Neuronal stem cell (in vitro differentiated cells): ENCODE measurements at regions not wholly inside any gene's neighbourhood (a gene's known extent, or its start where the extent isn't known, plus 50 kb on each side); places are given as distances from the start of the nearest gene placed in this dataset.

Source experiments
- DNase-seq: peaks from one replicate; pipeline ENCODE4 v3.0.0-alpha.2; 2013; ENCODE audit warnings: low spot score
- H2AFZ ChIP-seq: one replicate; pipeline ENCODE4 v1.6.1; 2013; ENCODE audit warnings: mild to moderate bottlenecking, low read length, inconsistent platforms
- H2AK5ac ChIP-seq: 2 replicates; pipeline ENCODE4 v1.6.1; 2013; ENCODE audit warnings: low read depth, mild to moderate bottlenecking, inconsistent platforms, low read length, moderate library complexity, mixed read lengths
- H2BK120ac ChIP-seq: 2 replicates; pipeline ENCODE4 v1.6.1; 2013; ENCODE audit warnings: low read depth, mild to moderate bottlenecking, inconsistent platforms, low read length, moderate library complexity, mixed read lengths
- H2BK12ac ChIP-seq: one replicate; pipeline ENCODE4 v1.6.1; 2013; ENCODE audit warnings: low read length, inconsistent platforms
- H2BK15ac ChIP-seq: 2 replicates; pipeline ENCODE4 v1.6.1; 2013; ENCODE audit warnings: mild to moderate bottlenecking, low read length, inconsistent platforms, mixed read lengths
- H2BK5ac ChIP-seq: one replicate; pipeline ENCODE4 v1.6.1; 2013; ENCODE audit warnings: inconsistent platforms, mild to moderate bottlenecking, low read length, moderate library complexity
- H3K14ac ChIP-seq: one replicate; pipeline ENCODE4 v1.6.1; 2013; ENCODE audit warnings: low read length, inconsistent platforms
- H3K18ac ChIP-seq: 2 replicates; pipeline ENCODE4 v1.6.1; 2013; ENCODE audit warnings: low read length, inconsistent platforms
- H3K23ac ChIP-seq: 2 replicates; pipeline ENCODE4 v1.6.1; 2013; ENCODE audit warnings: low read depth, mild to moderate bottlenecking, mixed read lengths, low read length, inconsistent platforms; ENCODE audit not compliant: poor library complexity
- H3K27ac ChIP-seq: replicated peaks from 3 replicates; pipeline ENCODE4 v1.5.1; 2013; ENCODE audit warnings: low read length, inconsistent platforms
- H3K27me3 ChIP-seq, 3 experiments: 2 replicates each; pipeline ENCODE4 v1.6.1; 2013; ENCODE audit warnings: low read length in 3 of 3, mild to moderate bottlenecking in 2 of 3, inconsistent platforms in 1 of 3, low read depth in 1 of 3, mixed read lengths in 1 of 3, moderate library complexity in 1 of 3; ENCODE audit not compliant: control insufficient read depth in 3 of 3, insufficient read depth in 3 of 3
- H3K36me3 ChIP-seq, 2 donors: replicated peaks in 1 of 2; 2 replicates each; pipeline ENCODE4 v1.6.1; 2013; ENCODE audit warnings: low read length in 2 of 2; ENCODE audit not compliant: control insufficient read depth in 2 of 2, insufficient read depth in 2 of 2
- H3K4ac ChIP-seq: 2 replicates; pipeline ENCODE4 v1.6.1; 2013; ENCODE audit warnings: inconsistent platforms, mild to moderate bottlenecking, low read length, moderate library complexity
- H3K4me1 ChIP-seq, 2 donors: 1 replicate in 1 of 2; 2 replicates in 1 of 2; pipeline ENCODE4 v1.6.1; 2013; ENCODE audit warnings: low read length in 2 of 2, low read depth in 1 of 2; ENCODE audit not compliant: control insufficient read depth in 2 of 2, insufficient read depth in 1 of 2
- H3K4me2 ChIP-seq: one replicate; pipeline ENCODE4 v1.6.1; 2013; ENCODE audit warnings: mild to moderate bottlenecking, low read length, inconsistent platforms; ENCODE audit not compliant: insufficient read depth, poor library complexity, severe bottlenecking
- H3K4me3 ChIP-seq, 2 donors: 2 replicates each; pipeline ENCODE4 v1.5.1; 2013; ENCODE audit warnings: low read length in 2 of 2, mild to moderate bottlenecking in 2 of 2, inconsistent platforms in 1 of 2, moderate library complexity in 1 of 2
- H3K79me1 ChIP-seq: one replicate; pipeline ENCODE4 v1.6.1; 2013; ENCODE audit warnings: low read depth, mild to moderate bottlenecking, inconsistent platforms, low read length, moderate library complexity
- H3K9ac ChIP-seq: one replicate; pipeline ENCODE4 v1.6.1; 2013; ENCODE audit warnings: mild to moderate bottlenecking, low read depth, low read length, inconsistent platforms; ENCODE audit not compliant: poor library complexity
- H3K9me3 ChIP-seq, 2 donors: replicated peaks in 1 of 2; 2 replicates each; pipeline versions ENCODE3 to v1.6.1; 2013; ENCODE audit warnings: low read length in 2 of 2, mild to moderate bottlenecking in 2 of 2, inconsistent platforms in 1 of 2, low read depth in 1 of 2, mixed read lengths in 1 of 2, moderate library complexity in 1 of 2; ENCODE audit not compliant: control insufficient read depth in 2 of 2, insufficient read depth in 1 of 2
- H4K8ac ChIP-seq: one replicate; pipeline ENCODE4 v1.6.1; 2013; ENCODE audit warnings: low read depth, mild to moderate bottlenecking, inconsistent platforms, low read length, moderate library complexity
- H4K91ac ChIP-seq: one replicate; pipeline ENCODE4 v1.6.1; 2013; ENCODE audit warnings: low read length, low read depth, mild to moderate bottlenecking, inconsistent platforms; ENCODE audit not compliant: poor library complexity
- WGBS, 2 donors: extraction: QIAGEN DNeasy Blood & Tissue Kit; methylation state at CpG; one replicate each; pipeline ENCODE4 v1.1.7; 2013; ENCODE audit warnings: missing lambda C conversion rate in 2 of 2, mixed read lengths in 1 of 2; ENCODE audit not compliant: insufficient read length in 2 of 2, insufficient replicate concordance in 1 of 2; ENCODE audit errors: extremely low coverage in 2 of 2; 5-methylcytosine and 5-hydroxymethylcytosine counted together

DNA sequence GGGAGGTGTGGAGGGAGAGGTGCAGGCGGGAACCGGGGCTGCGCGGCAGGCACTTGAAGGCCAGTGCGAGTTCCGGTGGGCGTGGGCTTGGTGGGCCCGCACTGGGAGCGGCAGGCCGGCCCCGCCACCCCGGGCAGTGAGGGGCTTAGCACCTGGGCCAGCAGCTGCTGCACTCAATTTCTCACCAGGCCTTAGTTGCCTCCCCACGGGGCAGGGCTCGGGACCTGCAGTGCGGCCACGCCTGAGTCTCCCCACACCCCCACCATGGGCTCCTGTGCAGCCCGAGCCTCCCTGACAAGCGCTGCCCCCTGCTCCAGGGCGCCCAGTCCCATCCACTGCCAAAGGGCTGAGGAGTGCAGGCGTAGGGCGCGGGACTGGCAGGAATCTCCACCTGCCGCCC, 284.5 kb downstream of the DEPDC1B start:
- Histone ChIP-seq H2BK12ac (no peak overlapping the region), H2AK5ac (no peak overlapping the region), H3K9ac (peak overlapping the region; percentile 21), H3K23ac (no peak overlapping the region), H3K27me3 (no peaks in the 10 kb centered on the region), H3K4me3 (no peak overlapping the region), H2BK120ac (no peak overlapping the region), H3K79me1 (peaks cover 4% of the 10 kb centered on the region), H2BK5ac (no peak overlapping the region), H3K27ac (no peak overlapping the region), H2AFZ (no peak overlapping the region), H4K8ac (no peak overlapping the region), H3K9me3 (no peaks in the 10 kb centered on the region), H3K4me1 (no peaks in the 10 kb centered on the region), H3K18ac (peak overlapping the region; percentile 57), H2BK15ac (no peak overlapping the region), H3K14ac (no peak overlapping the region), H3K36me3 (no peaks in the 10 kb centered on the region), H3K4me2 (no peak overlapping the region), H4K91ac (no peak overlapping the region), H3K4ac (no peak overlapping the region)
- no peak for DNase-seq
- no CpG with 5 or more reads among the region's 23 CpGs for WGBS, 2 donors

DNA sequence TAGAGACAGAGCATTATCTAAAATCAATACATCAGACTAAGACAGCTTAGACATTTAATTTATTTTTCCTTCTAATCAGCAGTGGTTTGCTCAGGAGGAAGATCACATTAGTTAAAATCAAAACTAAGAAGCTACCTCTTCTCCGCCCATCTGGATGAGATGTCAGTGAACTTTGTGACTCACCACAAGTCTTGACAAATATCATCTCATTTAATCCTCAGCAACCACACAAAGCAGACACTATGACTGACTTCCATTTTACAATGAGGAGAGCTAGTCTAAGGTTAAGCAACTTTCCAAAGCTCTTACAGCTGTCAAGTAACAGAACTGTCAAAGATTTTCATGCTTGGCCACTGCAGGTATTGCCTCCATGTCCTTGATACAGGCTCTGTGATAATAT, 289.5 kb downstream of the DEPDC1B start:
- H4K91ac ChIP-seq: no peak overlapping the region

DNA sequence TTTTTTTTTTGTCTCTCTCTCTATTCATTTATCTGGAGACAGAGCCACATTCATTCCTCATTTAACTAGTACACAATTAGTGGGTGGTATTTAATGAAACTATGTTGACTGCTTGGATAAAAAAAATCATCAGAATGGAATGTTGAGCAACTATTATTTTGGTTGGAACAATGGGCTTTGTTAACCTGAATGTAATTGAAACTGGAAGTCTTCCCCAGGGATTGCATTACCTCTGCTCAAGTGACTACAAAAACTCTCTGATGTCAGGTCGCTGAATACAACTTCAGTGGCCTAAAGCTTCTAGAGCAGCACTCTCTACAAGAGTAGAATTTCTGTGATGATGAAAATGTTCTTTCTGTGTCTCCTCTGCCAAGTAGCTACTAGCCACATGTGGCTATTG, 295.8 kb downstream of the DEPDC1B start:
- Histone ChIP-seq H2BK120ac (no peak overlapping the region), H4K91ac (no peak overlapping the region), H3K79me1 (no peaks in the 10 kb centered on the region), H3K9me3 (no peaks in the 10 kb centered on the region), H2BK5ac (no peak overlapping the region), H3K9ac (no peak overlapping the region), H3K4me1 (no peaks in the 10 kb centered on the region), H2AK5ac (no peak overlapping the region), H3K4ac (no peak overlapping the region), H3K4me3 (no peak overlapping the region), H2BK12ac (no peak overlapping the region), H3K36me3 (no peaks in the 10 kb centered on the region), H3K18ac (no peak overlapping the region), H3K27me3 (no peaks in the 10 kb centered on the region), H3K23ac (no peak overlapping the region), H3K14ac (no peak overlapping the region), H2AFZ (no peak overlapping the region), H2BK15ac (no peak overlapping the region), H4K8ac (no peak overlapping the region), H3K4me2 (no peak overlapping the region), H3K27ac (no peak overlapping the region)
- peak; percentile 9 for DNase-seq
- WGBS, 2 donors: no CpG with 5 or more reads among the region's 1 CpG

More for the DNA sequence above, 289.5 kb downstream of the DEPDC1B start:
- no peak overlapping the region for H3K4me3 ChIP-seq
- no peak for DNase-seq
- no peaks in the 10 kb centered on the region for H3K27me3 ChIP-seq
- no peak overlapping the region for H3K14ac ChIP-seq
- H2BK15ac ChIP-seq: no peak overlapping the region
- H3K27ac ChIP-seq: no peak overlapping the region
- H2AK5ac ChIP-seq: no peak overlapping the region
- no peak overlapping the region for H2BK5ac ChIP-seq
- H3K18ac ChIP-seq: no peak overlapping the region
- no CpG with 5 or more reads among the region's 1 CpG for WGBS, 2 donors
- no peak overlapping the region for H3K9ac ChIP-seq
- H3K9me3 ChIP-seq: no peaks in the 10 kb centered on the region
- H4K8ac ChIP-seq: no peak overlapping the region
- H2AFZ ChIP-seq: no peak overlapping the region
- no peak overlapping the region for H3K23ac ChIP-seq
- H3K36me3 ChIP-seq: no peaks in the 10 kb centered on the region
- H2BK12ac ChIP-seq: no peak overlapping the region
- no peak overlapping the region for H3K4me2 ChIP-seq
- peaks cover 1% of the 10 kb centered on the region for H3K79me1 ChIP-seq
- no peaks in the 10 kb centered on the region for H3K4me1 ChIP-seq
- no peak overlapping the region for H3K4ac ChIP-seq
- no peak overlapping the region for H2BK120ac ChIP-seq

GRCh38 chr5:60403343-60404006, 296.5 kb downstream of the DEPDC1B start:
- no peak for DNase-seq
- no peak overlapping the region for H3K9ac ChIP-seq
- H3K36me3 ChIP-seq: no peaks in the 10 kb centered on the region
- H3K14ac ChIP-seq: no peak overlapping the region
- H3K27ac ChIP-seq: no peak overlapping the region
- H3K9me3 ChIP-seq: no peaks in the 10 kb centered on the region
- H3K23ac ChIP-seq: no peak overlapping the region
- no peak overlapping the region for H2BK120ac ChIP-seq
- no peak overlapping the region for H2BK5ac ChIP-seq
- H3K27me3 ChIP-seq: no peaks in the 10 kb centered on the region
- no peaks in the 10 kb centered on the region for H3K79me1 ChIP-seq
- H2AFZ ChIP-seq: no peak overlapping the region
- H2BK12ac ChIP-seq: no peak overlapping the region
- H2BK15ac ChIP-seq: no peak overlapping the region
- no peak overlapping the region for H3K4ac ChIP-seq
- H3K4me1 ChIP-seq: no peaks in the 10 kb centered on the region
- no peak overlapping the region for H4K91ac ChIP-seq
- no peak overlapping the region for H2AK5ac ChIP-seq
- H4K8ac ChIP-seq: no peak overlapping the region
- H3K4me2 ChIP-seq: no peak overlapping the region
- H3K18ac ChIP-seq: no peak overlapping the region
- WGBS, 2 donors: no CpG with 5 or more reads among the region's 1 CpG
- H3K4me3 ChIP-seq: no peak overlapping the region
